GM12874 (cell line): ENCODE measurements at regions not wholly inside any gene's neighbourhood (a gene's known extent, or its start where the extent isn't known, plus 50 kb on each side); places are given as distances from the start of the nearest gene placed in this dataset.

ENCODE experiments used
- CTCF ChIP-seq: IDR thresholded peaks from 2 replicates; pipeline ENCODE4 v1.5.1; 2011; ENCODE audit warnings: low read depth, mild to moderate bottlenecking, control low read depth, low read length, moderate library complexity; ENCODE audit not compliant: insufficient read depth

GRCh38 chr2:128801576-128801975, 482.9 kb upstream of the HS6ST1 start:
- TF ChIP-seq CTCF, result no peak

DNA sequence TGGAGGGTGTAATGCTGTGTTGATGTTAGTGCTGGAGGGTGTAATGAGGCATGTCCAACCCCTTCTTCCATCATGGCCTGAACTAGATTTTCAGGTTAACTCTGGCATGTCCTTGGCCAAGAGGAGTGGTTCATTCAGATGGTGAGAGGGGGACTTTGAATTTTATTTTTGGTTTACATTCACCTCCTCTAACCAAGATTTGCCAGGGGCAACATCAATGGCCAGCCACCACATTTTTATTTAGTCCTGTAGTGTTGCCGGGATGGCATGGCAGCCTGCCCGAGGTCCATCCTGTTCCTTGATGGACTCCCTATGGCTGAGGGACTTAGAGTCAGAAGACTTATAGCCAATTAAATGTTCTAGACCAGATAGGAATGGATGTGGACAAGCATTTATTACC, 484.6 kb upstream of the HS6ST1 start:
- no peak for TF ChIP-seq CTCF

- no peak for TF ChIP-seq CTCF
Observed at GRCh38 chr2:128805237-128805636, 486.6 kb upstream of the HS6ST1 start.

GRCh38 chr2:128805918-128806317, 487.2 kb upstream of the HS6ST1 start:
- TF ChIP-seq CTCF, result no peak

DNA sequence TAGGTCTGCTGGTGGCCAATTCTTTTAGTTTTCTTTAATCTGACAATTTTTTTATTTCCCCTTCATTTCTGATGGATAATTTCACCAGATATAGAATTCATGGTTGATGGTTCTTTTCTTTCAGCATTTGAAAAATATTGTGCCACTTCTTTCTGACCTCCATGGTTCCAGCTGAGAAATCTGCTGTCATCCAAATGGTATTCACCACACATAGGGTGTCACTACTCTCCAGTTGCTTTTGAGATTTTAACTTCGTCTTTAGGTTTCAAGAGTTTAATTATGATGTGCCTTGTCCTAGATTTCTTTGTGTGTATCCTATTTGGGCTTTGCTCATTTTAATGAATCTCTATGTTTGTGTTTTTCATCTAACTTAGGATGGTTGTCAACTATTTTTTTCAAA, 488.6 kb upstream of the HS6ST1 start:
- TF ChIP-seq CTCF, result no peak

- no peak for TF ChIP-seq CTCF
Observed at GRCh38 chr2:128808462-128809258, 490.0 kb upstream of the HS6ST1 start.

DNA sequence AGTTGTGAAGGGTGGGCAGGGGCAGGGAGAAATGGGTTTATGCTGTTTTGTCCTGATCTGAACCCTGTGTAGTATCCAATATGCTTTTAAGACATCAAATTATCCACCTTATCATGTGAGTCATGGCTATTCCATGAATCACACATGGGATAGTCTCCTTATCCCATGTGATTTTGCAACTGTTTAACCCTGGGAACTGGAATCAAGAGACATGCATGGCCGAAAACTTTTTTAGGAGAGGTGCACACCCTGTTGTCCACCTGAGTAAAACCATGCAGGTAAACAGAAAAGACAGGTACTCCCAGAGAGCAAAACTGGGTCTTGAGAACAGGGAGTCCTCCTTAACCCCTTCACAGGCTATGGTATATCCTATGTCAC, 490.6 kb upstream of the HS6ST1 start:
- no peak for TF ChIP-seq CTCF
